ENCODE measurements at regions not wholly inside any gene's neighbourhood (a gene's known extent, or its start where the extent isn't known, plus 50 kb on each side); places are given as distances from the start of the nearest gene placed in this dataset.

- TF ChIP-seq CTCF (IDR thresholded peaks at IDR 0.05), result no peak
- no peak for TF ChIP-seq NR1H2 (CRISPR knock-in tag; IDR thresholded peaks at IDR 0.05)
These were observed 137.8 kb upstream of the SLC4A4 start for GRCh38 chr4:71201057-71201456.
